GM21360 (cell line): ENCODE measurements at regions not wholly inside any gene's neighbourhood (a gene's known extent, or its start where the extent isn't known, plus 50 kb on each side); places are given as distances from the start of the nearest gene placed in this dataset.

Source experiments
- ATAC-seq: cut with Tn5 transposase; IDR thresholded peaks from one replicate; pipeline ENCODE4 v1.9.1; 2021; ENCODE audit warnings: mild to moderate bottlenecking, moderate library complexity; ENCODE audit not compliant: unreplicated experiment

DNA sequence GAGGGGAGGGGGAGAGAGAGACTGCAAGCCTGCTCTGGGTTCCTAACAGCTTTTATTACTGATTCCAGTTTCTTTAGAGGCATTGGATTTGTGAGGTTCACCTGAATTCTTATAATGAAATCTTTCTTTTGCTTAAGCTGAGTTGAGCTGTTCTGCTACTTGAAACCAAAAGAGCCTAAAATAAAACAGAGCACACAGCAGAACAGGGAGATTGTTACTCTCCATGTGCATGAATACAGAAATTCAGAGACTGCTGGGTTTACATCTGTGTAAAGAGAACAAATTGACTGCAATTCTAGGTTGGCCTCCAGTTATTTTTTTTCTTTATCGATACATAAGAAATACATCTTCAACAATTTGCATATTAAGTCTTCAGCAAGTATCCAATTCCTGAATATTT lies 168.8 kb upstream of the NRIP1 start:
- ATAC-seq = no peak

GRCh38 chr21:15236111-15236510 lies 171.3 kb upstream of the NRIP1 start:
- no peak for ATAC-seq

DNA sequence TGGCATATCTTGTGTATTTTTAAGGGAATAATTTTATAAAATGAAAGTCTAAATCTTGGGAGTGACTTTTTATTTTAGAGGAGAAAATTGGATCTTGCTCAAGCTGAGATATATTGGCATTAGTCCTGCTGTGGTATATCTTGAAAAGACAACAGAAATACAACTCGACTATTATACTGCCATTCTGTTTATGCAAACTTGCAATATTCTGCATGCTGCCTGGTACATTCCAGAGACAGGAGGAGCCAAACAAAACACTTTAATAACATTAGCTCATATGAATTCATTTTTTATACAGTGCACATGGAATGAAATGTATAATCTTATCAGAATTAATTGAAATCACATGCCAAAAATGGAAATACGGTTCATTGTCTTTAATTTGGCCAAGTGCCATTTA lies 176.0 kb upstream of the NRIP1 start:
- ATAC-seq = no peak

DNA sequence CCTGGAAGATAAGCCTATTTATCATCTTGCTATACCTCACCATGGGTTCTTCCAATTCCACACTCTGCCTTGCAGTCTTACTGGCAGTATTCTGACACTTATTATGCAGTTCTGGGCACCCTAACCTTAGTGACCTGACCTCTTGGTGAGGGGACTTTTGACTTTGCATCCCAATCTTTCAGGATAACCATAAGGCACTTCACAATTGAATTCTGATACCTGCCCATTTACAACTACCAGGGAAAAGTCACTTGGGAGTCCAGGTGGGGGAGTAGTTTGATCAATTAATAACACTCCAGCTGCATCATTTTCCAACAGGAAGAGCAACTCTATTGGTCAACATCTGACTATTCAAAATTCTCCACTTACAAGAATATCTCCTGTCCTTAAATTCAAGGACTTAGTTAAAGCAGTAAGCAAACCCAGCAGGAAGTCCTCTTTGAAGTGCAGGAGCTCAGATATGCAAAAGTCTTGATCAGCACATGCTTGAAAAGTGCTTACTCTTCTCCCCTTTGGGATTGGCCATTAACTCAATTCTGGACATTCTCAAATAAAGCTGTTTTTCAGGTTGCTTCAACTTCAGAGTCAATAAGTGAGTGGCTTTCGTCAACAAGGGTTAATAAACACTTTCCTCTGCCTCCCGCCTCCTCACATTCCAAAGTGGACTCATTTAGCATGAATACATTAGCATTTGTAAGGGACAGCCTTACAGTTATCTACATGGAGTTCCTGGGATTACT lies 177.4 kb upstream of the NRIP1 start:
- ATAC-seq = no peak

DNA sequence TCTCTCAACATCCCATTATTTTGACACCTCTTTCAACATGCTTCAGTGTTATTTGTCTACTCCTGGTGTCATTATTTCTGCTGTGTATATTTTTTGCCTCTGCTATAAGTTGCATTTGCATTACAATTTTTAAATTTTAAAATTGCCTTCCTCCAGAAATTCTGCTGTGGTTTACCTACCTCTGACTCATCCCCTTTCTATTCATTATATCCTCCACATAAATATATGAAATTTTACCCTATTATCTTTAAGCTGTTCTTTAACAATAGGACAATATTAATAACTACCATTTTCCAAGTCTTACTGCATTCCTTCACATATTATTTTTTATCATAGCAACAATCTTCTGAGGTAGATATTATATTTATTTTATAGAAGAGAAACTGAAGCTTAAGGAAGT lies 178.1 kb upstream of the NRIP1 start:
- ATAC-seq = no peak

GRCh38 chr21:15243406-15243805 lies 178.6 kb upstream of the NRIP1 start:
- no peak for ATAC-seq

DNA sequence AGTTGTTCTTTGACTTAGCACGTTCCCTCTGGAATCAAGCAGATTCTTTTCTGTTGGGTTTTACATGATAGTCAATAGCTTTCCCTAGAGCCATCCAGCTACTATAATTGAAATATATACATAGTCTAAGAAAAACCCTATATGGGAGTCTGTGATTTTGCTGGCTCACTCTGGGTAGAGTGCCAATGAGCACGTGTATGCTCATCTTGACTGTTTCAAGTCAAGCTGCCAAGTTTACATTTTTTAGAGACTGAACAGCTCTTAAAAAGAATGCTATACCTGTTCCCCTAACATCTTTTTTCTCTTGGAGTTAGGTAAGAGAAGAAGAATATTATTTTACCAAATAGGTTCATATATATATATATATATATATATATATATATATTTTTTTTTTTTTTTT lies 182.8 kb upstream of the NRIP1 start:
- ATAC-seq = no peak

- ATAC-seq = no peak
Measured at GRCh38 chr21:15249285-15249993, 184.6 kb upstream of the NRIP1 start.

DNA sequence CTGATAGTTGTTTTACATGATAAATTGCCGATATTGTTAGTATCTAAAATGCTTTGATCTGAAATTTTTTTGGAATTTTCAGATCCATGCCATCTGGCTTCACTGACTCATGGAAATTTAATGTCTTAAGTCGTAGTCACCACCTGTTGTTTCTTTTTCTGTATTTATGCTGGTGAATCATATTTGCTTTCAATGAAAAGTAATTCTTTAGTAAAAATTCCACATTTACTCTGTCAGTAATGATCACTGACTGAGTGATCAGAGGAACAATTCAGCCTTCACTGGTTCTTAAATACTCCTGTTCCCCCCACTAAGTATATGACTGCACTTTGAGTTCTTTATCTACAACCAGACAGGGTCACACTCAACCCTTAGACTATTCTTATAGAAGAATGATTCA lies 185.6 kb upstream of the NRIP1 start:
- no peak for ATAC-seq

- ATAC-seq = no peak
Measured at GRCh38 chr21:15252431-15252830, 187.6 kb upstream of the NRIP1 start.

- no peak for ATAC-seq
Measured at GRCh38 chr21:15254111-15254510, 189.3 kb upstream of the NRIP1 start.

- ATAC-seq = no peak
Measured at GRCh38 chr21:15255261-15255660, 190.5 kb upstream of the NRIP1 start.

DNA sequence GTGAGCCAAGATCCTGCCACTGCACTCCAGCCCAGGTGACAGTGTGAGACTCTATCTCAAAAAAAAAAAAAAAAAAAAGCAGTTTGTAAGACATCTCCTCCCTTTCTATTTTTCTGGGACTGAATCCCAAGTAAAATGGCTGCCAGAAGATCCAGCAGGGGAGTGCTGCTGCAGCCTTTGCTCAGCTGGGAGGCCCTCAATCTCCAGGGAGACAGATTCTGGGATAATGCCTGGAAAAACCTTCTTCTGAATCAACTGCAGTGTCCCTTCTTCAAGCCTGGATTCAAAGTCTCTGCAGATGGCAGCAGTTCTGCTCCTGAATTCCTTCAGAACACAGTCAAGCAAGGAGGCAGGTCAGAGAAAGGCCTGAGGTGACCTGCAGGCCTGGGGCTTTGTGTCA lies 191.0 kb upstream of the NRIP1 start:
- ATAC-seq = no peak

GRCh38 chr21:15256996-15257395 lies 192.2 kb upstream of the NRIP1 start:
- no peak for ATAC-seq

GRCh38 chr21:15257646-15258045 lies 192.8 kb upstream of the NRIP1 start:
- no peak for ATAC-seq

DNA sequence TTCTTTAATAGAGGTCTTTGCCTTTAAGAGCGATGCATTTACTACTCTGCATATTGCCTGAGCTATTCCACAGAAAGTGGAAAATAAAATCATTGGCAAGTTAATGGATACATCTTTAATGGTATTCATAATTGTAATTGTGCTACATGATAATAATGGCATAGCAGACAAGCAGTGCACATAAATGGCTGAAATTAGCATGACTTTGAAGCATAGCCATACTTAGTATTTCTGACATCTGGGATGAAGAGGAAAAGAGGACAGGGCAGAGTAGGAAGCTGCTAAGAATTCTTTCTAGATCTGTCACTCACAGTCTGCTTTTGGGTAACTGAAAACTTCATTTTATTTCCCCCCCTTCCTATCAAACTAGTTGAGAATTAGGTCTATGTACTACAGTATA lies 195.0 kb upstream of the NRIP1 start:
- no peak for ATAC-seq

GRCh38 chr21:15260604-15261003 lies 195.8 kb upstream of the NRIP1 start:
- no peak for ATAC-seq

- no peak for ATAC-seq
Measured at GRCh38 chr21:15264084-15264665, 199.4 kb upstream of the NRIP1 start.

DNA sequence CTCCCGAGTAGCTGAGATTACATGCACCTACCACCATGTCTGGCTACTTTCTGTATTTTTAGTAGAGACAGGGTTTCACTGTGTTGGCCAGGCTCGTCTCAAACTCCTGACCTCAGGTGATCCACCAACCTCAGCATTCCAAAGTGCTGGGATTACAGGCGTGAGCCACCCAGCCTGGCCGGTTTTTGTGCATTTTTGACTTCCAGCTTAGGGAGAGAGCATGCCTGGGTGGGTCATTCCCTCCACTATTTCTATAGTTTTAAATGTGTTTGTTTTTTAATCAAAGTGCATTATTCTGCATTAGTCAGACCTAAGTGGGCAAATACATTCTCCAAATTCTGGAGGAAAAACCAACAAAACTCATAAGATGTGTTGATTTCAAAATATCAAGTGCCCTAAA lies 207.4 kb upstream of the NRIP1 start:
- no peak for ATAC-seq

DNA sequence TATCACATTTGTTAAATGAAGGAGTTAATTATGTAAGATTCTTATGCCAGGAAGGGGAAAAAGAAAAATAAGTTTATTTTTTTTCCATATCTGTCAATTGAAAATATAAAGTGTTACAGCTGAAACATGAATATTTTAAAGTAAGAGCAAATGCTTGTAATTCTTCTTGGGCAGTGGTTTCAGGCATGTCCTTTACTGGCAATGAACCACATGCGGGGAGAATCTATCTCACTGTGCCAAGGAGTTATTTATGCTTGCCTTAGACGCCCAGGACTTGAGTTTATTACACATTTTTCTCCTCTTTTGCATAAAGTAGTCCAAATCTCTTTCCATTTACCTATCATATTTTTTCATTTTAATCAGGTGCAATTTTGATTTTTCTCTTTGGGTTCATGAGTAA lies 207.8 kb upstream of the NRIP1 start:
- no peak for ATAC-seq

GRCh38 chr21:15273244-15273643 lies 208.4 kb upstream of the NRIP1 start:
- no peak for ATAC-seq
